IPS-18a (cell line): ENCODE measurements at regions not wholly inside any gene's neighbourhood (a gene's known extent, or its start where the extent isn't known, plus 50 kb on each side); places are given as distances from the start of the nearest gene placed in this dataset.

Experiments used
- H3K27ac ChIP-seq: one replicate; pipeline ENCODE4 v1.5.1; 2013; ENCODE audit warnings: low read length
- H3K27me3 ChIP-seq: one replicate; pipeline ENCODE4 v1.6.1; 2013; ENCODE audit warnings: mild to moderate bottlenecking, low read length; ENCODE audit not compliant: control insufficient read depth, insufficient read depth
- H3K36me3 ChIP-seq: one replicate; pipeline ENCODE4 v1.6.1; 2013; ENCODE audit warnings: low read depth, low read length; ENCODE audit not compliant: control insufficient read depth
- H3K4me1 ChIP-seq: one replicate; pipeline ENCODE4 v1.6.1; 2013; ENCODE audit warnings: low read depth, low read length; ENCODE audit not compliant: control insufficient read depth
- H3K4me3 ChIP-seq: one replicate; pipeline ENCODE4 v1.5.1; 2013; ENCODE audit warnings: low read length
- H3K9ac ChIP-seq: one replicate; pipeline ENCODE4 v1.6.1; 2013; ENCODE audit warnings: mild to moderate bottlenecking, low read length, moderate library complexity
- H3K9me3 ChIP-seq: one replicate; pipeline ENCODE4 v1.6.1; 2013; ENCODE audit warnings: low read depth, low read length; ENCODE audit not compliant: control insufficient read depth

DNA sequence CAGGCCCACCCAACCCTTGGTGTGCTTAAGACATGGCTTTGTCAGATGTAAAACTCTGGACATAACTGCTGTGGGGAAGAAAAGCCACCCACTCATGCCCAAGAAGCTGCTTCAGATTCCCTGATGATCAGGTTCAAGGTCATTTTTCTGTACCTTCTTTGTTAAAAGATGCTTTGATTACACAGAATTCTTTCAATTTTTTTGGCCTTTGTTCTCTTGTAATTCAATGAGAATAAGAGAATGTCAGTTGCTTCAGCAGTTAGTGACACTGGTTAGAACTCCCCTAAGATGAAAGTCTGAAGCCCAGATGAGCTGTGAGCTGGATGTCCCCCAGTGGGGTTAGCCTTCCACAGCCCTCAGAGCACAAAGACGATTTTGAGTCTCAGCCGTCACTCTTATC lies 152.7 kb downstream of the CHRM3 start:
- no peaks in the 10 kb centered on the region for H3K9me3 ChIP-seq
- no peak overlapping the region for H3K9ac ChIP-seq
- no peaks in the 10 kb centered on the region for H3K36me3 ChIP-seq
- peaks cover 6% of the 10 kb centered on the region for H3K4me1 ChIP-seq
- H3K27ac ChIP-seq: no peak overlapping the region
- no peaks in the 10 kb centered on the region for H3K27me3 ChIP-seq
- H3K4me3 ChIP-seq: no peak overlapping the region

DNA sequence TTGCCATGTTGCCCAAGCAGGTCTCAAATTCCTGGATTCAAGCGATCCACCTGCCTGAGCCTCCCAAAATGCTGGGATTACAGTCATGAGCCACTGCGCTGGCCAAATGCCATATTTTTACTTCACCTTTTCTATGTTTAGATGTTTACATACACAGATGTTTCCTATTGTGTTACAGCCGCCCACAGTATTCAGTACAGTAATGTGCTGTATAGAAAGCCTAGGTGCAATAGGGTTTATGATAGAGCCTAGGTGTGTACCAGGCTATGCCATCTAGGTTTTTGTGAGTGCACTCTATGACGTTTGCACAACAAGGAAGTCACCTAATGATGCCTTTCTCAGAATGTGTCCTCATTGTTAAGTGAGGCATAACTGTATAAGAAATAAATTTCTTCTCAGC lies 153.4 kb downstream of the CHRM3 start:
- Histone ChIP-seq H3K36me3 (no peaks in the 10 kb centered on the region), H3K4me3 (no peak overlapping the region), H3K9ac (no peak overlapping the region), H3K4me1 (peaks cover 6% of the 10 kb centered on the region), H3K27me3 (no peaks in the 10 kb centered on the region), H3K27ac (no peak overlapping the region), H3K9me3 (no peaks in the 10 kb centered on the region)

DNA sequence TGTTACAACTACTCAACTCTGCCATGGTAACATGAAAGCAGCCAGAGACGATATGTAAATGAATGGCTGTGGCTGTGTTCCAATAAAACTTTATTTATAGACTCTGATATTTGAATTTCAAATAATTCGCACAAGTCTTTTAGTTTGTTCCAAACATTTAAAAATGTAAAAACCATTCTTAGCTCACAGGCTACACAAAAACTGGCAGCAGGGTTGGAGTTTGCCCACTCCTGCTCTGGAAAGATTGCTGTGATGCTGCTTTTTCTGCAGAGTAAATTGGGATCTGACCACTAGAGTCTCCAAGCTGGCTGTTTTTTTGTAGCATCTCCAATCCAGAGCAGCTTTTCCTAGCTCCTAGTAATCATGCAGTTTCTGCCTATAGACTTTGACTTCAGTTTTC lies 157.5 kb downstream of the CHRM3 start:
- Histone ChIP-seq H3K27me3 (no peaks in the 10 kb centered on the region), H3K4me3 (no peak overlapping the region), H3K9me3 (no peaks in the 10 kb centered on the region), H3K27ac (no peak overlapping the region), H3K36me3 (no peaks in the 10 kb centered on the region), H3K4me1 (no peaks in the 10 kb centered on the region), H3K9ac (no peak overlapping the region)

GRCh38 chr1:239545466-239545865 lies 159.1 kb downstream of the CHRM3 start:
- Histone ChIP-seq H3K36me3 (no peaks in the 10 kb centered on the region), H3K4me1 (no peaks in the 10 kb centered on the region), H3K9ac (no peak overlapping the region), H3K9me3 (no peaks in the 10 kb centered on the region), H3K27ac (no peak overlapping the region), H3K27me3 (no peaks in the 10 kb centered on the region), H3K4me3 (no peak overlapping the region)

- Histone ChIP-seq H3K27me3 (no peaks in the 10 kb centered on the region), H3K36me3 (no peaks in the 10 kb centered on the region), H3K4me1 (no peaks in the 10 kb centered on the region), H3K27ac (no peak overlapping the region), H3K9me3 (no peaks in the 10 kb centered on the region), H3K9ac (no peak overlapping the region), H3K4me3 (no peak overlapping the region)
Observed at GRCh38 chr1:239547987-239548386, 161.6 kb downstream of the CHRM3 start.

DNA sequence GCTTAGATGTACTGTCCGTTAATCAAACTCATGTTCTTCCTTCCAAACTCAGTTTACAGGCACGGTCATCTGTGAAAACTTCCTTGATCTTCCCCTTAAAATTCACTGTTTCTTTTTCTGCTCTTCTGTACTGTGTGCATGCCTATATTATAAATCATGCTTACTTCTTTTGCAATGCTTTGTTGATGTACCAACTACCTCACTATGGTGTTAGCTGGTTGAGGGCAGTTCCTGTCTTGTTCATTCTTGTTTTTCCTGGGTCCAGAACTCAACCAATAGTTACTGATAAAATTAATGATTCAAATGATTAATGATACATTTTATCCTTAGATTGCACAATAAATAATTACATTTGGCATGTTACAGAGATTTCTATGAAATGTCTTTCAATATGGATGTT lies 163.8 kb downstream of the CHRM3 start:
- Histone ChIP-seq H3K4me3 (no peak overlapping the region), H3K4me1 (no peaks in the 10 kb centered on the region), H3K9me3 (no peaks in the 10 kb centered on the region), H3K27me3 (no peaks in the 10 kb centered on the region), H3K27ac (no peak overlapping the region), H3K9ac (no peak overlapping the region), H3K36me3 (no peaks in the 10 kb centered on the region)

GRCh38 chr1:239555350-239555749 lies 169.0 kb downstream of the CHRM3 start:
- Histone ChIP-seq H3K9me3 (no peaks in the 10 kb centered on the region), H3K4me1 (no peaks in the 10 kb centered on the region), H3K36me3 (no peaks in the 10 kb centered on the region), H3K4me3 (no peak overlapping the region), H3K27me3 (no peaks in the 10 kb centered on the region), H3K9ac (no peak overlapping the region), H3K27ac (peak overlapping the region; percentile 64)

- Histone ChIP-seq H3K9ac (no peak overlapping the region), H3K27ac (no peak overlapping the region), H3K4me1 (no peaks in the 10 kb centered on the region), H3K9me3 (no peaks in the 10 kb centered on the region), H3K27me3 (no peaks in the 10 kb centered on the region), H3K4me3 (no peak overlapping the region), H3K36me3 (no peaks in the 10 kb centered on the region)
Observed at GRCh38 chr1:239558559-239558958, 172.2 kb downstream of the CHRM3 start.

- Histone ChIP-seq H3K9ac (no peak overlapping the region), H3K9me3 (no peaks in the 10 kb centered on the region), H3K27ac (no peak overlapping the region), H3K27me3 (no peaks in the 10 kb centered on the region), H3K4me3 (no peak overlapping the region), H3K4me1 (no peaks in the 10 kb centered on the region), H3K36me3 (no peaks in the 10 kb centered on the region)
Observed at GRCh38 chr1:239558991-239559390, 172.6 kb downstream of the CHRM3 start.

DNA sequence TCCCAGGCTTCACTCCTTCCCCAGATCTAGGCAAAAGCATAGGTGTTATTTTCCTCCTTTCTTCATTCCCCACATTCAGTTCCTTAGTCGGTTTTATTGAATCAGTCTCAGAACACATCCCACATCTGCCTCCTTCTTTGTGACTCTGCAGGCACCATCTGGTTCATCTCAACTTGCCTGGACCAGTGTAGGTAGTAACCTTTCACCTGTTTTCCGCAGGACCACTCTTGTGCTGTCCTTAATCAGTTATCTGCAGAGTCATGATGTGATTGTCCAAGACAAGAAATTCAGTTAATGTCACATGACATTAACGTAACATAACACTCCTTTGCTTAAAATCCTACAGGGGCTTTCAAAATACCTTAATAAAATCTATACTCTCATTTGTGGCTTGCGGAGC lies 174.6 kb downstream of the CHRM3 start:
- Histone ChIP-seq H3K4me3 (no peak overlapping the region), H3K27ac (no peak overlapping the region), H3K27me3 (no peaks in the 10 kb centered on the region), H3K9ac (no peak overlapping the region), H3K36me3 (no peaks in the 10 kb centered on the region), H3K4me1 (no peaks in the 10 kb centered on the region), H3K9me3 (no peaks in the 10 kb centered on the region)

GRCh38 chr1:239562095-239562494 lies 175.7 kb downstream of the CHRM3 start:
- H3K9me3 ChIP-seq: no peaks in the 10 kb centered on the region
- H3K9ac ChIP-seq: no peak overlapping the region
- no peaks in the 10 kb centered on the region for H3K4me1 ChIP-seq
- no peaks in the 10 kb centered on the region for H3K36me3 ChIP-seq
- no peak overlapping the region for H3K27ac ChIP-seq
- H3K27me3 ChIP-seq: no peaks in the 10 kb centered on the region
- no peak overlapping the region for H3K4me3 ChIP-seq

GRCh38 chr1:239563681-239564080 lies 177.3 kb downstream of the CHRM3 start:
- no peak overlapping the region for H3K27ac ChIP-seq
- H3K4me3 ChIP-seq: no peak overlapping the region
- no peaks in the 10 kb centered on the region for H3K27me3 ChIP-seq
- no peaks in the 10 kb centered on the region for H3K9me3 ChIP-seq
- H3K9ac ChIP-seq: no peak overlapping the region
- no peaks in the 10 kb centered on the region for H3K36me3 ChIP-seq
- H3K4me1 ChIP-seq: no peaks in the 10 kb centered on the region
